ENCODE measurements at regions not wholly inside any gene's neighbourhood (a gene's known extent, or its start where the extent isn't known, plus 50 kb on each side); places are given as distances from the start of the nearest gene placed in this dataset.

GRCh38 chr6:80690551-80691131 is 584.2 kb downstream of the BCKDHB start:
- Histone ChIP-seq H3K27me3 (replicated peaks; ENCODE audit: insufficient read depth) (no peaks in the 10 kb centered on the region), H3K27ac (no peak overlapping the region), H3K4me3 (no peak overlapping the region), H3K4me1 (replicated peaks) (no peaks in the 10 kb centered on the region), H3K9me3 (no peaks in the 10 kb centered on the region), H3K36me3 (no peaks in the 10 kb centered on the region)
- 43% methylated on average over 6 of the region's 6 CpGs for WGBS
- DNase-seq (ENCODE audit: low spot score) = no peak
- TF ChIP-seq CTCF (IDR thresholded peaks at IDR 0.05) (no peak), POLR2A (IDR thresholded peaks at IDR 0.05) (no peak), POLR2AphosphoS5 (IDR thresholded peaks at IDR 0.05) (no peak)
- intact Hi-C loops (cut with DNase I) = no loop called here

DNA sequence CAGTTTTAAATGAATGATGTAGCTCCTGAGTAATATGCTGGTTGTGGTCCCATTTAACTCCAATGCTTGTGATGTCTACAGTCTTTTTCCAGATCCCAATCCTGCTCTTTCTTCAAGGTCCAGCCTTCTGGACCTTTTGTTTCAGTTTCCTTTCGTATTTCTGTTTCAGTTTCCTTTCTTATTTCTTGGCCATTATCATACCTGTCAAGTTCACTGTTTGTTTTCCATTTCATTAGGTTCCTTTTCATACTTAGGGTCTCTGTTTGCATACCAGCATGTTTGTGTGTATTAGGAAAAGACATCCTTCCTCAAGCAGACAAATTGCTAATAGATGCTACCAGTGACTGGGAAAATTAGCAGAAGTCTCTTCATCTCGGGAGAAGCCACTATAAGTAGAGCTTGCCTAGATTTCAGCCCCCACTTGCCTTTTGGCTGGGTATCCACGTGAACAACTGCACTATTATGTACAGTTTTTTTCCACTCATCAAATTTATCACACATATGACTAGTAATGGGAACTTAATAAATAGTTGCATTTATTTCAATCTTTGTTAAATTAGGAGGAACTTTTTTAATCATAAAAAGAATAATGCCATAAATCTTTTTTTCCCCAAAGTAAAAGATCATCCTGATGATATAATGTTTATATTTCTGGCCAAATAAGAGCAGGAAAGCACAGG is 583.4 kb downstream of the BCKDHB start:
- Histone ChIP-seq H3K36me3 (no peaks in the 10 kb centered on the region), H3K27me3 (replicated peaks; ENCODE audit: insufficient read depth) (no peaks in the 10 kb centered on the region), H3K9me3 (no peaks in the 10 kb centered on the region), H3K4me1 (replicated peaks) (no peaks in the 10 kb centered on the region), H3K27ac (no peak overlapping the region), H3K4me3 (no peak overlapping the region)
- no peak for TF ChIP-seq POLR2A (IDR thresholded peaks at IDR 0.05)
- TF ChIP-seq POLR2AphosphoS5 (IDR thresholded peaks at IDR 0.05) = no peak
- TF ChIP-seq CTCF (IDR thresholded peaks at IDR 0.05) = no peak
- intact Hi-C loops (cut with DNase I) = no loop called here
- 45% methylated on average over 3 of the region's 3 CpGs for WGBS
- no peak for DNase-seq (ENCODE audit: low spot score)

- no peak overlapping the region for H3K27ac ChIP-seq
- intact Hi-C loops (cut with DNase I) = no loop called here
- no peaks in the 10 kb centered on the region for H3K9me3 ChIP-seq
- TF ChIP-seq POLR2AphosphoS5 (IDR thresholded peaks at IDR 0.05) (no peak), CTCF (IDR thresholded peaks at IDR 0.05) (no peak), POLR2A (IDR thresholded peaks at IDR 0.05) (no peak)
- DNase-seq (ENCODE audit: low spot score) = no peak
- H3K27me3 ChIP-seq (replicated peaks; ENCODE audit: insufficient read depth) = no peaks in the 10 kb centered on the region
- no peaks in the 10 kb centered on the region for H3K36me3 ChIP-seq
- H3K4me1 ChIP-seq (replicated peaks) = no peaks in the 10 kb centered on the region
- no peak overlapping the region for H3K4me3 ChIP-seq
- 77% methylated on average over 2 of the region's 2 CpGs for WGBS
Observed at GRCh38 chr6:80679992-80680391, 573.5 kb downstream of the BCKDHB start.

DNA sequence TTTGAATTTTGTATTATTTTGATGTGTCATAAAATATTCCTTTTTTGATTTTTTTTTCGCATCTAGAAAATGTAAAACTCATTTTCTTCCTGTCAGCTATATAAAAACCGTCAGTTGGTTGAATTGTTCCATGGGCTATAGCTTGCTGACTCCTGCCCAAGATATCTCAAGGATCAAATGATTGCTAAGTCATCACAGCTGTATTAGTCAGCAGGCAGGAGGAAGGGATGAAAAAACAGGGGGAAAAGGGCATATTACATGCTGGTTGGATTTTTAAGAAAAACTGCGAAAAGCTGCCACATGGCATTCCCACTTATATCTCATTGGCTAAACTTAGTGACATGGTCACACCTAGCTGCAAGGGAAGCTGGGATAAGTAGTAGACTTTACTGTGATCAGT is 569.9 kb downstream of the BCKDHB start:
- WGBS = 81% methylated on average over 3 of the region's 3 CpGs
- TF ChIP-seq POLR2A (IDR thresholded peaks at IDR 0.05) = no peak
- intact Hi-C loops (cut with DNase I) = no loop called here

DNA sequence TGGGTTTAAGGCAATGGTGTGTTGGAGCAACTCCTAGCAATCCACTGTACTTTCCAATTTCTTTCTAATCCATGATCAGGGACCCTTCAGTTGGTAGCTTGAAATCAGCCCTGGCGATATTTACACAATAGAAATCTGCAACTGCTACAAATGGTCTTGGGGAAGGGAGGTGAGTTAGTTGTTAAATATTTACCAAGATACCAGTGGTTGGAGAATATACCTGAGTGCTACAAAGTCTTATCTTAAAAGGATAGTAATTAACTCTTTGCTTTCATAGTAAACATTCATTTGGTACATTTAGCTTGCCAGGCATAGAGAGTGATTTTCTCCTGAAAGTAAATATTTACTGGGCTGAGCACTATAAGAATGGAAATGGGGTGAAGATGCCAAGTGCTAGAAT is 568.2 kb downstream of the BCKDHB start:
- TF ChIP-seq POLR2AphosphoS5 (IDR thresholded peaks at IDR 0.05) (no peak), CTCF (IDR thresholded peaks at IDR 0.05) (no peak), POLR2A (IDR thresholded peaks at IDR 0.05) (no peak)
- no peaks in the 10 kb centered on the region for H3K27me3 ChIP-seq (replicated peaks; ENCODE audit: insufficient read depth)
- no peaks in the 10 kb centered on the region for H3K36me3 ChIP-seq
- H3K4me3 ChIP-seq = no peak overlapping the region
- H3K4me1 ChIP-seq (replicated peaks) = no peaks in the 10 kb centered on the region
- 38% methylated on average over 1 of the region's 1 CpG for WGBS
- H3K27ac ChIP-seq = no peak overlapping the region
- intact Hi-C loops (cut with DNase I) = no loop called here
- H3K9me3 ChIP-seq = no peaks in the 10 kb centered on the region
- DNase-seq (ENCODE audit: low spot score) = no peak

More for the DNA sequence above, 569.9 kb downstream of the BCKDHB start:
- H3K4me3 ChIP-seq = no peak overlapping the region
- H3K9me3 ChIP-seq = no peaks in the 10 kb centered on the region
- no peaks in the 10 kb centered on the region for H3K36me3 ChIP-seq
- H3K4me1 ChIP-seq (replicated peaks) = no peaks in the 10 kb centered on the region
- H3K27ac ChIP-seq = no peak overlapping the region
- H3K27me3 ChIP-seq (replicated peaks; ENCODE audit: insufficient read depth) = no peaks in the 10 kb centered on the region
- no peak for DNase-seq (ENCODE audit: low spot score)

All from prostate gland (tissue), 2 donors.